Gastrocnemius medialis (tissue), 4 donors: ENCODE measurements at regions not wholly inside any gene's neighbourhood (a gene's known extent, or its start where the extent isn't known, plus 50 kb on each side); places are given as distances from the start of the nearest gene placed in this dataset.

Source experiments
- CTCF ChIP-seq, 5 experiments: fragments of 450-650 bp in 3 of 5; fragments of 200-600 bp in 2 of 5; sonication (generic) in 2 of 5; IDR thresholded peaks in 4 of 5; conservative IDR thresholded peaks in 1 of 5; 1 replicate in 4 of 5; 2 replicates in 1 of 5; pipeline ENCODE4 v1.5.1; 2016 to 2019; ENCODE audit warnings: antibody characterized with exemption in 5 of 5, mild to moderate bottlenecking in 3 of 5, moderate library complexity in 3 of 5
- POLR2A ChIP-seq, 2 donors: fragments of 450-650 bp; IDR thresholded peaks; one replicate each; pipeline ENCODE4 v1.6.1; 2017; ENCODE audit warnings: antibody characterized with exemption in 2 of 2, mild to moderate bottlenecking in 2 of 2, moderate library complexity in 2 of 2

DNA sequence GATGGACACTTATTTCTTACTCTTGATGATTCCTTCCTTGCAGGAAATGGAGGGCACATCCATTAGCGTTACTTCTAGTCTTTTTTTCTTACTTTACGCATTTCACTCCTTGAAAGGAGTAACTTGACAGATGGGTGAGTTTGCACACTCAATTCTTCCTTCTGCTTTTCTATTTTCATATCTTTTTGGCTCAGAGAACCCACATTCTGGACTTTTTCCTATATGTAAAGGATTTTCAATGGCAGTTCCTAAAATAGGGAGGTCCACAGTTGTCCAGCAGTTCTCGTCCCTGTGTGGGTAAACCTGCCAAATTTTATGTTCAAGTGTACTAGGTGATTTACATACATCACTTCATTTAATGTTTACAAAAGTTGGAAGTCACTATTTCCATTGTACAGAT, 440.0 kb upstream of the KIRREL3 start:
- TF ChIP-seq CTCF (IDR thresholded peaks at IDR 0.05 in 4 of 5, conservative IDR thresholded peaks at IDR 0.05 in 1 of 5) (no peak), POLR2A (IDR thresholded peaks at IDR 0.05) (no peak)
